T-cell (primary cell): ENCODE measurements at regions not wholly inside any gene's neighbourhood (a gene's known extent, or its start where the extent isn't known, plus 50 kb on each side); places are given as distances from the start of the nearest gene placed in this dataset.

ENCODE experiments used
- ATAC-seq, 4 experiments: fragments of 200-7000 bp in 3 of 4; fragments of 150-1000 bp in 1 of 4; cut with Tn5 transposase; replicated peaks in 1 of 4; 1 replicate in 3 of 4; 2 replicates in 1 of 4; pipeline ENCODE4 v1.10.0; 2021; ENCODE audit warnings: moderate library complexity in 3 of 4, mild to moderate bottlenecking in 2 of 4, moderate number of reproducible peaks in 1 of 4
- CTCF ChIA-PET, 2 donors: fragments of 300-600 bp; sonication (Branson Sonifier 250); formaldehyde crosslinking; loops; one replicate each; lab custom pipeline; 2022; ENCODE audit warnings: antibody characterized with exemption in 2 of 2; lab: Charles Lee
- POLR2A ChIA-PET, 2 donors: fragments of 300-600 bp; sonication (Branson Sonifier 250); formaldehyde crosslinking; loops; one replicate each; lab custom pipeline; 2022; ENCODE audit warnings: antibody characterized with exemption in 2 of 2; lab: Charles Lee
- DNase-seq, 35 experiments: peaks; one replicate each; pipeline versions ENCODE4 v3.0.0 to v3.0.0-alpha.2; 2013 to 2023
- H3K27ac ChIP-seq: one replicate; pipeline ENCODE4 v1.5.1; 2013; ENCODE audit warnings: low read length
- H3K27me3 ChIP-seq, 2 experiments: replicated peaks in 1 of 2; 1 replicate in 1 of 2; 2 replicates in 1 of 2; pipeline versions ENCODE4 v1.6.1 to v1.7.0; 2013; ENCODE audit warnings: low read length in 1 of 2, mixed read lengths in 1 of 2; ENCODE audit not compliant: control insufficient read depth in 2 of 2, insufficient read depth in 2 of 2; ENCODE audit errors: extremely low read depth in 1 of 2
- H3K36me3 ChIP-seq, 2 donors: 1 replicate in 1 of 2; 2 replicates in 1 of 2; pipeline versions ENCODE4 v1.6.1 to v1.7.0; 2013; ENCODE audit warnings: low read length in 1 of 2; ENCODE audit not compliant: control insufficient read depth in 2 of 2, insufficient read depth in 1 of 2; ENCODE audit errors: extremely low read depth in 1 of 2
- H3K4me1 ChIP-seq, 2 experiments: 1 replicate in 1 of 2; 2 replicates in 1 of 2; pipeline versions ENCODE4 v1.6.1 to v1.7.0; 2013; ENCODE audit warnings: low read length in 2 of 2, mixed read lengths in 1 of 2; ENCODE audit not compliant: insufficient read depth in 2 of 2, control insufficient read depth in 1 of 2; ENCODE audit errors: extremely low read depth in 1 of 2
- H3K4me3 ChIP-seq, 2 donors: 1 replicate in 1 of 2; 2 replicates in 1 of 2; pipeline versions ENCODE4 v1.5.1 to v1.7.0; 2013; ENCODE audit warnings: mild to moderate bottlenecking in 2 of 2, low read length in 1 of 2, moderate library complexity in 1 of 2; ENCODE audit not compliant: control insufficient read depth in 1 of 2; ENCODE audit errors: extremely low read depth in 1 of 2
- H3K9me3 ChIP-seq: 2 replicates; pipeline ENCODE4 v1.7.0; 2013
- H3K27ac Mint-ChIP-seq, 2 donors: one replicate each; pipeline ENCODE4 v1.8.0; 2020 to 2021; ENCODE audit warnings: mild to moderate bottlenecking in 2 of 2, mixed read lengths in 2 of 2
- H3K27me3 Mint-ChIP-seq, 2 donors: one replicate each; pipeline ENCODE4 v1.8.0; 2021 to 2022; ENCODE audit warnings: mixed read lengths in 2 of 2
- H3K36me3 Mint-ChIP-seq: one replicate; pipeline ENCODE4 v1.8.0; 2021; ENCODE audit warnings: mixed read lengths
- H3K4me1 Mint-ChIP-seq, 3 donors: one replicate each; pipeline ENCODE4 v1.8.0; 2020 to 2022; ENCODE audit warnings: mixed read lengths in 3 of 3, mild to moderate bottlenecking in 1 of 3
- H3K4me3 Mint-ChIP-seq, 3 donors: one replicate each; pipeline ENCODE4 v1.8.0; 2020 to 2022; ENCODE audit warnings: mild to moderate bottlenecking in 3 of 3, mixed read lengths in 3 of 3, moderate library complexity in 3 of 3
- H3K9me3 Mint-ChIP-seq, 3 donors: one replicate each; pipeline ENCODE4 v1.8.0; 2020 to 2022; ENCODE audit warnings: mixed read lengths in 3 of 3
- WGBS: methylation state at CpG from one replicate; pipeline ENCODE4 v1.1.5; 2013; ENCODE audit warnings: missing lambda C conversion rate; ENCODE audit not compliant: insufficient coverage; 5-methylcytosine and 5-hydroxymethylcytosine counted together

DNA sequence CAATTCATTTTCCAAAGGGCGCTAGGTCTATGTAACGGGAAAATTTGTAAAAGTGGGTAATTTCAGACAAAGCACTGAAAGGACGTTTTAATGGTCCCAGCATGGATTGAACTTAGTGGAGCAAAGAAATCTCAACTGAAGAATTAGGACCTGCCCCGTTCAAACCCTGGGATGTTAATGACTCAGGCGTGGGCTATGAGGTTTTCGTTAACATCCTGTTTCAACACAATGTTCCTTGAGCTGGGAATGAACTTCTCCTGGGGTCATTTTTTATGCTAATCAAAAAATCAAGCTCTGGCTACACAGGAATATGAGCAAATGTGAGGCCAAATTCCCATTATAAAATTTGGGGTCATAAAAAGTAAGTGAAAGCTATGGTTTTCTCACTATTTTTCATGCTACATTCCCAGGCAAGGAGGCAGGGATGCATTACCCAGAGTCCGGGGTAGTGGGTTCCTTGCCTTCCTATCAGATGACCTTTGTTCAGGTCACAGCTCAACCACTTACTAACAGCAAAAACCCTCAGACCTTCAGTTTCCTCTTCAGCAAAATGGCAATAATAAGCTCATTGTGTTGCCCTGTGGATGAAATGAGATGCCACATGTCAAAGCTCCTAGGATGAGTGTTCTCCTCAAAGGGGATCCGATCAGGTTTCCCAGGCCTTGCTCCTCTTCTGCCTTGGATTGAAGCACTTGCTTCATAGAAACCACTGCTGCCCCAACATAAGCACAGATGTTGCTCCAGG lies 271.4 kb downstream of the ARRDC4 start:
- H3K27me3 Mint-ChIP-seq = peaks cover 5 to 14% of the 10 kb centered on the region in 2 donors
- H3K4me1 Mint-ChIP-seq = no peaks in the 10 kb centered on the region
- H3K4me1 ChIP-seq = no peaks in the 10 kb centered on the region
- DNase-seq (no peak), ATAC-seq (no peak)
- no peak overlapping the region for H3K4me3 Mint-ChIP-seq
- no peaks in the 10 kb centered on the region for H3K36me3 Mint-ChIP-seq
- no peaks in the 10 kb centered on the region for H3K36me3 ChIP-seq
- CTCF ChIA-PET = no interaction called here
- H3K27me3 ChIP-seq = peaks cover 0 to 3% of the 10 kb centered on the region in 2 experiments
- no peak overlapping the region for H3K4me3 ChIP-seq
- H3K9me3 ChIP-seq = no peaks in the 10 kb centered on the region
- H3K27ac Mint-ChIP-seq = no peak overlapping the region
- no peaks in the 10 kb centered on the region for H3K9me3 Mint-ChIP-seq
- 65% methylated on average over 2 of the region's 8 CpGs for WGBS
- H3K27ac ChIP-seq = no peak overlapping the region
- POLR2A ChIA-PET = no interaction called here

- POLR2A ChIA-PET = no interaction called here
- WGBS = 100% methylated on average over 2 of the region's 3 CpGs
These were observed 272.3 kb downstream of the ARRDC4 start for GRCh38 chr15:98232761-98233160.

DNA sequence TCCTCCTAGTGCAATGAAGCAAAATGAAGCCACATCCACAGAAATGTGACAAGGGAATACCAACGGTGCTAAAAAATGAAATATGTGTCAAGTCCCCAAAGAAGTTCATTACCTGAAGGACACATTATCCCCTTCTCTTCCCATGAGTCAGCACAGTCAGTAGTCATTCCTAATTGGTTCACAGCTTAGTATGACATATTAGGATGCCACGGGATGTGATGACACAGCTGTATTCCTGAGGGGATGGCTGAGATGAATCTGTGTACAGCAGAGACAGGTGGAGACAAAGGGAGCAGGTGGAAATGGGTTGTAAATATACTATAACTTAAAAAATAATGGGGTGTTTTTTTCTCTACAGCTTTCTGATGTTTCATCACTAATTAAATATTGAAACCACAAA lies 273.4 kb downstream of the ARRDC4 start:
- no peaks in the 10 kb centered on the region for H3K4me1 ChIP-seq
- DNase-seq = no peak
- H3K27ac Mint-ChIP-seq = no peak overlapping the region
- H3K36me3 ChIP-seq = no peaks in the 10 kb centered on the region
- POLR2A ChIA-PET = no interaction called here
- no peak for ATAC-seq
- H3K9me3 Mint-ChIP-seq = no peaks in the 10 kb centered on the region
- no peak overlapping the region for H3K4me3 ChIP-seq
- WGBS = 86% methylated on average over 1 of the region's 2 CpGs
- peaks cover 0 to 3% of the 10 kb centered on the region in 2 experiments for H3K27me3 ChIP-seq
- H3K4me3 Mint-ChIP-seq = no peak overlapping the region
- no peaks in the 10 kb centered on the region for H3K36me3 Mint-ChIP-seq
- peaks cover 3 to 14% of the 10 kb centered on the region in 2 donors for H3K27me3 Mint-ChIP-seq
- CTCF ChIA-PET = no interaction called here
- no peaks in the 10 kb centered on the region for H3K4me1 Mint-ChIP-seq
- H3K9me3 ChIP-seq = no peaks in the 10 kb centered on the region
- H3K27ac ChIP-seq = no peak overlapping the region

More at GRCh38 chr15:98232761-98233160, 272.3 kb downstream of the ARRDC4 start:
- peaks cover 0 to 5% of the 10 kb centered on the region in 2 experiments for H3K27me3 ChIP-seq
- no peak overlapping the region for H3K4me3 Mint-ChIP-seq
- peaks cover 3 to 17% of the 10 kb centered on the region in 2 donors for H3K27me3 Mint-ChIP-seq
- no peaks in the 10 kb centered on the region for H3K36me3 ChIP-seq
- H3K27ac Mint-ChIP-seq = no peak overlapping the region
- no peaks in the 10 kb centered on the region for H3K9me3 Mint-ChIP-seq
- no peak overlapping the region for H3K4me3 ChIP-seq
- H3K27ac ChIP-seq = no peak overlapping the region
- no peak for DNase-seq
- H3K36me3 Mint-ChIP-seq = no peaks in the 10 kb centered on the region
- ATAC-seq = no peak
- H3K4me1 ChIP-seq = no peaks in the 10 kb centered on the region
- no peaks in the 10 kb centered on the region for H3K9me3 ChIP-seq
- CTCF ChIA-PET = no interaction called here
- no peaks in the 10 kb centered on the region for H3K4me1 Mint-ChIP-seq

DNA sequence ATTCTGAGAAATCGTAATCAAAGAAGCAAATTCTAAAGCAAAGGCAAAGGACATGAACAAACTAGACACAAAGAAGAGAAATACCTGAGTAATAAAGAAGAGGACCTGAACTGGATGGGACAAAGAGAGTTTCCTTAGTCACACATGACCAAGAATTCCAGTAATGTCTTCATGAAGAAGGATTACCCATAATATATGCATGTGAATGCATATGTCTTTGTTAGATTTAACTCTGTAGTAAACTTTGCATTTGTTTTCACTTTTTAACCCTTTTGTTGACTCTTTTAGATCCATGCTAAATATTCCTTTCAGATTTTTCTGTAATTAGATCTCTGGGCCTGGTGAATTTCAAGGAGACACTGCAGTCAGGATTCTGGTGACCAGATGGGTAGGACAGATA lies 279.8 kb downstream of the ARRDC4 start:
- Mint-ChIP-seq H3K4me3 (no peak overlapping the region), H3K27ac (no peak overlapping the region), H3K9me3 (peaks cover 0 to 7% (median 4%) of the 10 kb centered on the region in 3 donors), H3K36me3 (no peaks in the 10 kb centered on the region), H3K27me3 (peaks cover 0 to 4% of the 10 kb centered on the region in 2 donors), H3K4me1 (no peaks in the 10 kb centered on the region)
- no peaks in the 10 kb centered on the region for H3K9me3 ChIP-seq
- no peaks in the 10 kb centered on the region for H3K36me3 ChIP-seq
- H3K4me3 ChIP-seq = no peak overlapping the region
- no peaks in the 10 kb centered on the region for H3K4me1 ChIP-seq
- no CpG with 5 or more reads among the region's 1 CpG for WGBS
- ChIA-PET CTCF (no interaction called here), POLR2A (no interaction called here)
- ATAC-seq = no peak
- H3K27me3 ChIP-seq = peaks cover 0 to 3% of the 10 kb centered on the region in 2 experiments
- DNase-seq = no peak
- H3K27ac ChIP-seq = no peak overlapping the region

GRCh38 chr15:98241032-98241554 lies 280.6 kb downstream of the ARRDC4 start:
- Histone ChIP-seq H3K27ac (no peak overlapping the region), H3K36me3 (no peaks in the 10 kb centered on the region), H3K4me1 (no peaks in the 10 kb centered on the region), H3K9me3 (no peaks in the 10 kb centered on the region), H3K4me3 (no peak overlapping the region), H3K27me3 (peaks cover 0 to 3% of the 10 kb centered on the region in 2 experiments)
- no peaks in the 10 kb centered on the region for H3K36me3 Mint-ChIP-seq
- no peak overlapping the region for H3K4me3 Mint-ChIP-seq
- WGBS = no CpG with 5 or more reads among the region's 3 CpGs
- H3K27me3 Mint-ChIP-seq = peaks cover 0 to 4% of the 10 kb centered on the region in 2 donors
- no peak for ATAC-seq
- peaks cover 1 to 8% (median 4%) of the 10 kb centered on the region in 3 donors for H3K9me3 Mint-ChIP-seq
- no peaks in the 10 kb centered on the region for H3K4me1 Mint-ChIP-seq
- CTCF ChIA-PET = no interaction called here
- POLR2A ChIA-PET = no interaction called here
- H3K27ac Mint-ChIP-seq = no peak overlapping the region
- DNase-seq = no peak

- Histone ChIP-seq H3K27me3 (no peaks in the 10 kb centered on the region), H3K4me3 (no peak overlapping the region), H3K9me3 (no peaks in the 10 kb centered on the region), H3K27ac (no peak overlapping the region), H3K4me1 (no peaks in the 10 kb centered on the region), H3K36me3 (no peaks in the 10 kb centered on the region)
- ATAC-seq (no peak), DNase-seq (no peak)
- ChIA-PET POLR2A (no interaction called here), CTCF (no interaction called here)
- peaks cover 11 to 20% (median 12%) of the 10 kb centered on the region in 3 donors for H3K9me3 Mint-ChIP-seq
- H3K4me3 Mint-ChIP-seq = no peak overlapping the region
- WGBS = no CpG with 5 or more reads among the region's 2 CpGs
- no peak overlapping the region for H3K27ac Mint-ChIP-seq
- H3K4me1 Mint-ChIP-seq = no peaks in the 10 kb centered on the region
- H3K36me3 Mint-ChIP-seq = no peaks in the 10 kb centered on the region
- H3K27me3 Mint-ChIP-seq = peaks cover 3 to 7% of the 10 kb centered on the region in 2 donors
These were observed 296.8 kb downstream of the ARRDC4 start for GRCh38 chr15:98257290-98257689.
